NCI-H1930 (cell line): ENCODE measurements at regions not wholly inside any gene's neighbourhood (a gene's known extent, or its start where the extent isn't known, plus 50 kb on each side); places are given as distances from the start of the nearest gene placed in this dataset.
A peak's percentile ranks its signal among the peaks of the same experiment; 100 is the strongest.
"Not testable (repeated sequence)": the region's sequence is repeated elsewhere in the genome, so short reads cannot be mapped to it uniquely, and the experiment has no call there.

Experiments
- DNase-seq, 2 experiments: peaks; one replicate each; lab custom pipeline; 2025; lab: John Stamatoyannopoulos, UW

GRCh38 chr13:37995092-37995491 is 125.5 kb upstream of the TRPC4 start:
- DNase-seq: peak; percentile 45 to 74

DNA sequence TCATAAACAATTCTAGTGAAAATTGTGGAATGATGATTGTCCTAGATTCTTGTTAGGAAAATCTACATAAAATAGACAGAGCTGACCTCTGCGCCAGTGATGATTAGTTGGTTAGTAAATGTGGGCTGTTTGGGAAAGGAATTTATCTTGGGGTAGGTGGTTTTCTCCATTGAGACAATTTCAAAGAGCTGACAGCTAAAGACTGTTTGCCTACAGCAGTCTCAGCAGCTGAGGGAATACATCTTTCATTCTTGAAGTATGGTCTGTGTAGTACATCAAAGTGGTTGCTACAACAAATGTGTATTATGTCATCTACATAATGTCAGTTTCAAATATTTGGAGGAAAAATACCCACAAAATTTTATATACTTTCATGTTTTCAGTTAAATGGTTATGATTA is 117.2 kb upstream of the TRPC4 start:
- DNase-seq: no peak

GRCh38 chr13:37985281-37985680 is 115.7 kb upstream of the TRPC4 start:
- DNase-seq: no peak

DNA sequence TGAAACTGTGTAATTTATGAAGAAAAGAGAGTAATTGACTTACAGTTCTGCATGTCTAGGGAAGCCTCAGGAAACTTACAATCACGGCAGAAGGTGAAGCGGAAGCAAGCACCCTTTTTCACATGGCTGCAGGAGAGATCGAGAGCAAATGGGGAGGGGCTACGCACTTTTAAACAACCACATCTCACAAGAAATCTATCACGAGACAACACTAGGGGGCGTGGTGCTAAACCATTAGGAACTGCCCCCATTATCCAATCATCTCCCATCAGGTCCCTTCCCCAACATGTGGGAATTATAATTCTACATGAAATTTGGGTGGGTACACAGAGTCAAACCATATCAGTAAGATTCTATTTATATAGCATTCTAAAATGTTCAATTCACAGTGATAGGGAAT is 114.8 kb upstream of the TRPC4 start:
- no peak for DNase-seq

DNA sequence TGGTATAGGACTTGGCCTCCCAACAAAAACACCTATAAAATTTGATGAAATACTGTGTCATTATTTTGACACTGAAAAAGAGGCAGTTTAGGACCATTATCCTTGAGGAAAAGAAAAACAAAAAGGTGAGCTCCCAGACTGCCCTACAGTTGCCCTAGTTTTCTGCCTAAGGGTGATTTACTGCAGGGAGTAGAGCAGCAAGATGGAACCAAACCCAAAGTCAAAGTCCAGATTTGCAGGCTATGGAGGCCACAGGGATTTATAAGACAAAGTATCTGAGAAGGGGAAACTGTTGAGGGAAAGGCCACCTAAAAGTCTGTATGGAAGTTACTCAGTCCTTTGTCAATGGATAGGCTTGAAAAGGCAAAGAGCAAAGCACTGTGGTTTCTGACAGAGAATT is 112.4 kb upstream of the TRPC4 start:
- DNase-seq: no peak

DNA sequence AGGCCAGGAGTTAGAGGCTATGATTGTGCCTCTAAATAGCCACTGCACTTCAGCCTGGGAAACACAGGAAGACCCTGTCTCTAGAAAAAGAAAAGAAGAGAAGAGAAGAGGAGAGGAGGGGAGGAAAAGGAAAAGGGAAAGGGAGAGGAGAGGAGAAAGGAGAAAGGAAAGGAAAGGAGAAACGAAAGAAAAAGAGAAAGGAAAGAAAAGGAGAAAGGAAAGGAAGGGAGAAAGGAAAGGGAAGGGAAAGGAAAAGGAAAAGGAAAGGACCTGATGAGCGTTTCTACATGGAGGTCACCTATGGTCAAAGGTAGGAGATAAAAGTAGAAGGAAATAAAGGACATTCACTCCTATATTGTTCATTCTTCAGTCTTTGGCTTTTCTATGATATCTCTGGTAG is 109.1 kb upstream of the TRPC4 start:
- no peak for DNase-seq

- DNase-seq: no peak
Measured at GRCh38 chr13:37968555-37968954, 99.0 kb upstream of the TRPC4 start.

GRCh38 chr13:37966266-37966665 is 96.7 kb upstream of the TRPC4 start:
- no peak for DNase-seq

DNA sequence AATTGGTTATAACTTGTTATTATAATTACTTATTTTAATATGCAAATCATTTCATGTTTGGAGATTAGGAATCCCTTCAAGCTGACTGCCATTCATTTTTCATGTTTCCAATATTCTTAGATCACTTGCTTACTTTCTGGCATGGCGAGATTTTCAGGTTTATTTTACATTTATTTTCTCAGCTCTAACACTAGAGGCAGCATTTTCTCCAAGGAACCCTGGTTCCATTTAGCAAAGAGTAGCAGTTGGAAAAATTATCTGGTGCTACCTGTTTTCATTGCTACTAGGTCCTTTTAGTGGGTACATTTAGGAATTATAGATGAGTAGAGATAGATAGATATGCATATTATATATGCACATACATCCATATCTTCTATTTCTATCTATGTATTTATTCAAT is 90.9 kb upstream of the TRPC4 start:
- no peak for DNase-seq

- no peak for DNase-seq
Measured at GRCh38 chr13:37959284-37959683, 89.7 kb upstream of the TRPC4 start.

- DNase-seq: no peak
Measured at GRCh38 chr13:37956536-37956935, 87.0 kb upstream of the TRPC4 start.

DNA sequence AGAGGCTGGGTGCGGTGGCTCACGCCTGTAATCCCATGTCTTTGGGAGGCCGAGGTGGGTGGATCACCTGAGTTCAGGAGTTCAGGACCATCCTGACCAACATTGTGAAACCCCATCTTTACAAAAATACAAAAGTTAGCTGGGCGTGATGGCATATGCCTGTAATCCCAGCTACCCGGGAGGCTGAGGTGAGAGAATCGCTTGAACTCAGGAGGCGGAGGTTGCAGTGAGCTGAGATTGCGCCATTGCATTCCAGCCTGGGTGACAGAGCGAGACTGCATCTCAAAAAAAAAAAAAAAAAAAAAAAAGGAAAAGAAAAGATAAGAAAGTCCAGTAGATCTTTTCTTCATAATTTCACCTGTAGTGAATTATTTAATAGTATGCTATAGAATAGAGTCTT is 85.0 kb upstream of the TRPC4 start:
- DNase-seq: not testable (repeated sequence)

GRCh38 chr13:37954191-37954590 is 84.6 kb upstream of the TRPC4 start:
- DNase-seq: no peak

GRCh38 chr13:37953696-37954095 is 84.1 kb upstream of the TRPC4 start:
- DNase-seq: no peak

- no peak for DNase-seq
Measured at GRCh38 chr13:37950016-37950415, 80.4 kb upstream of the TRPC4 start.

DNA sequence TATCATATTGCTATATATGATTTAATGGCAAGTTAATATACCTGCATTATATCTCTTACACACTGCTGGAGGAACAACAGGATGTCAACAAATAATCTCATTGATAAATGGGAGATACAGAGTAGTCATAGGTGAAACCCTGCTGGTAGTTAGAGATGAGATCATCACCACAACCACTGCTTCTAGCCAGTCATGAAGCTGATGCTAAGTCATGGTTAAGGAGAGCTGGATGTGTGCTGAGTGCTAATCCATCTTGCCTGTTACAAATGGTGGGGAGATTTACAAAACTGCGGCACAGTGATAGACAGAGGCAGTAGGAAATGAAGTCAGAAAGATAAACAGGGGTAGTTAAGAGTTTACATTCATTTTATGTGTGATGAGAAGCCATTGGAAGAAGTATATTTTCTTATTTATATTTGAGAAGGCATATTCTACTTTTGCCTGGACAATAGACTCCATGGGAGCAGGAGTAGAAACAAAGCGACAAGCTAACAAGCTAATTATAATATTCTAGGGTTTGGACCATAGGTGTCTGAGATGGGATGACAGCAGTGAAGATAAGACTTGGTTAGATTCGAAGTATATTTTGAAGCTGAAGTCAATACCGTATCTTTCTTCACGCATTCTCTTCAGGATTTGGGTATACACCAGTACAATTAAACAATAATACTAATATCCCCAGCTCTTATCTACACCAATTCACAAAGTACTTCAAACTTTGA is 78.0 kb upstream of the TRPC4 start:
- DNase-seq: no peak

GRCh38 chr13:37945651-37946575 is 76.3 kb upstream of the TRPC4 start:
- no peak for DNase-seq

- no peak for DNase-seq
Measured at GRCh38 chr13:37944869-37945442, 75.4 kb upstream of the TRPC4 start.

DNA sequence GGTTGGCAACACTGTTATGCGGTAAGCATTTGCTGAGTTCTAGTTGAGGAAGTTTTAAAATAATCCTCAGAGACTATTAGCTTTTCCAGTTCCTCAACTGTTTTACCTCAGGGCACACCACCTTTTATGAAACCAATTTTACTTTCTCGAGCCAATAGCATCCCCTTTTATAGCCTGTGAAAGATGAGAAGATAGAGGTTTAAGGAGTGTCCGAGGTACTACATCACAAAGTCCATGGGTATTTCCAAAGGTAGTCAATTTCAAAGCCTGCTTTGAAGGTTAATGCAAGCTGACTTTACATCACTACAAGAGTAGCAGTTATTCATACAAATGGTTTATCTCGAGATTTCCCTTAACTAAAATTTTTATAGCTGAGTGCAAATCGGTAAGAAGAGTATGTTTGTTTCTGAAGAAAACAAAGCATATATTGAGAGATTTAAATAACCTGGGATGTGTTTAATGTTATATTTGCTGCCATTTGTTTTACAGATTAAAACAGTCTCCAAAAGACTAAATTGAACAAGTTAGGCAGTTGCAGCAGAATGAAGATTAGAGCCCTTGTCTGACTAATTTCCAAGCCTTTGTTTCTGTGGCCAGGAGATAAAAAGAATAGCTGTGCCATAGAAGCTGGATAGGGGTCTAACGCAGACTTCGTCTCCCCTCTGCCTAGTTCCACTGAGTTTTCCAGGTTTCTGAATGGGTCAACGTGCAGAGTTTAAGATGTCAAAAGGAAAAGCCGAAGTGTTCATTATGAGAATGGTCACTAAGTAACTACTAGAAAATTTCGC is 74.7 kb upstream of the TRPC4 start:
- no peak for DNase-seq

DNA sequence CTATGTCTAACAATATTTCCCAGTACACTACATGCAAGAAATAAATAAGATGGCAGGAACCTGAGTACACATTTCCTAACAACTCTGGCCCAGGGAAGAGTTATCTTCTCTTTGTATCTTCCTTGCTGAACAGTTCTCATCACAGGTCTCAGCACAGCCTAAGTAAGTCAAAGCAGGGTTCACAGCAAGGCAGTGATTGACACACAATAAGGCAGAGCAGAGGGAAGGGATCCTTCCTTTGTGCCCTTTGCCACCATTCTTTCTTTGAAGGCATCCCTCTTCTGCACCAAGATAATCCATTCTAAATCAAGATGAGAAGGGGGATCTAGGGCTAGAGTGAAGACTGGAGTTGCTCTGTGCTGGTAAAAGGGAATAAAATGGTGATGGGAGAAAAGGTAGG is 73.4 kb upstream of the TRPC4 start:
- DNase-seq: no peak

DNA sequence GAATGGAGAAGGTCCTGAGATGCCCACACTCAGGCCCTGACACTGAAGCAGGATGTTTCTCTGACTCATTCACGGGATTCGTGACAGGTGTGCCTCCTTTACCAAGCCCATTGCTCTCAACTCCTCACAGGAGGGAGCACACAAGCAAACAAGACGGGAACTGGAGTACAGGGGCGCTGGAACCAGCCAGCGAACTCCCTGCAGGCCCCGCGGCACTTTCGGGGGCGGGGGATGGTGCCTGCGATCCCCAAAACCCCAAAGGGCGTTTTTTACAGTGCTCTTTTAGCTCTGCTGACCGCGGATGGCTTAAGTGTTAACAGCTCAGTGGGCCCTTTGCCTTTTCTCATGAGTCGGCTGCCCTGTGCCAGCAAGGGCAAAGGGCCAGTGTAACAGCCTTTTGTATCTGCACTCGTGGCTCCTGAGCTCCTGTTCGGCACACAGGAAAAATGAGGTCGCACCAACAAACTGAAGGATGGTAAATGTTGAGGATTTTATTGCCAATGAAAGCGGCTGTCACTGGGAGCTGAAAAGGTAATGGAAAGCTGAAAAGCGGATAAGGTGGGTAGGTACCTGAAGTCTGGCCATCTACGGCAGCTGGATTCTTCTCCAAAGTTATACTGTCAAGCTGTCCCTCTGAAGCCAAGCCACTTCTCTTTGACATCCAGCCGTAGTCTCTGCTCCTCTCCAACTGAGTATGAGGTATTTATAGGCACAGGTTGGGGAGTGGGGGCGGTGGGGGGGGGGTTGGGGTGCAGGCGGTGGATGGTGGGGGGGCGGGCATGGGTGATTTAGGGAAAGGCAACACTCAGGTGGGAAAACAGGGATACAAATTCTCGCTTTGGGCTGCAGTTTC is 65.0 kb upstream of the TRPC4 start:
- DNase-seq: no peak
